Erythroblast (primary cell): ENCODE measurements at regions not wholly inside any gene's neighbourhood (a gene's known extent, or its start where the extent isn't known, plus 50 kb on each side); places are given as distances from the start of the nearest gene placed in this dataset.

ENCODE experiments used
- GATA1 ChIP-seq: IDR thresholded peaks from 2 replicates; pipeline ENCODE4 v1.6.1; 2011; ENCODE audit warnings: low read depth, mild to moderate bottlenecking, control low read depth, low read length, moderate library complexity
- POLR2A ChIP-seq: IDR thresholded peaks from 2 replicates; pipeline ENCODE4 v1.6.1; 2011; ENCODE audit warnings: mild to moderate bottlenecking, low read length

DNA sequence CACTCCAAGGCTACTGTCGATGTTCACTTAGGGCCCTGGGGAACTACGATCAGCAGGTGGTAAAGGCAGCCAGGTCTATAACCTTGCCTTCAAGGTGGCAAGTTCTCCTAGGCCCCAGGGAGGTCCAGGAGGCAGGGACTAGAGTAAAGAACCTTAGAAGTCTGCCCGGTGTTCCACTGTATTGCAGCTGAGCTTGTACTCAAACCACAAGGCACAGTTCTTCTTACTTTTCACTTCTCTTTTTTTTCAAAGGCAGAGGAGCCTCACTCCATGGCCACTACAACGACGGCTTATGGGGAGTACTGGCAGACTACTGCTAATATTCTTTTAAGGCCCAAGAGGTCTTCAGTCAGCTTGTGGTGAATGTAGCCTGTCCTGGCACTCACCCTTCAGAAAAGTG, 78.8 kb upstream of the GPR174 start:
- TF ChIP-seq POLR2A: no peak
- no peak for TF ChIP-seq GATA1
